ENCODE measurements at regions not wholly inside any gene's neighbourhood (a gene's known extent, or its start where the extent isn't known, plus 50 kb on each side); places are given as distances from the start of the nearest gene placed in this dataset.

- no peak overlapping the region for H3K4me3 ChIP-seq (ENCODE audit: low read length)
- no peaks in the 10 kb centered on the region for H3K9me2 ChIP-seq (replicated peaks; ENCODE audit: control insufficient read depth, low read length)
- no peaks in the 10 kb centered on the region for H3K79me2 ChIP-seq (ENCODE audit: control insufficient read depth, low read length)
- no peaks in the 10 kb centered on the region for H3F3A ChIP-seq (ENCODE audit: control insufficient read depth, insufficient read depth)
- H4K20me1 ChIP-seq (ENCODE audit: control insufficient read depth, insufficient read depth, low read depth, low read length) = no peaks in the 10 kb centered on the region
- no peaks in the 10 kb centered on the region for H3K4me1 ChIP-seq (ENCODE audit: control insufficient read depth, low read length)
- no peak overlapping the region for H3K4me2 ChIP-seq (ENCODE audit: low read length)
- no peaks in the 10 kb centered on the region for H3K9me3 ChIP-seq (ENCODE audit: control insufficient read depth, insufficient read depth, low read length)
- no peak overlapping the region for H3K27ac ChIP-seq (ENCODE audit: low read depth, low read length)
- no peak for TF ChIP-seq CTCF (IDR thresholded peaks at IDR 0.05; ENCODE audit: low read depth, low read length, poor library complexity, severe bottlenecking)
- TF ChIP-seq EZH2phosphoT487 (IDR thresholded peaks at IDR 0.05; ENCODE audit: borderline replicate concordance, low read length) = no peak
- H3K27me3 ChIP-seq (ENCODE audit: control insufficient read depth, low read length) = no peaks in the 10 kb centered on the region
- H3K36me3 ChIP-seq (ENCODE audit: control insufficient read depth, low read length) = no peaks in the 10 kb centered on the region
These were observed 1048.6 kb downstream of the PCDH17 start for GRCh38 chr13:58680115-58680514.

GRCh38 chr13:58682616-58683015, 1051.1 kb downstream of the PCDH17 start:
- Histone ChIP-seq H3K27me3 (ENCODE audit: control insufficient read depth, low read length) (no peaks in the 10 kb centered on the region), H3K27ac (ENCODE audit: low read depth, low read length) (no peak overlapping the region), H3K36me3 (ENCODE audit: control insufficient read depth, low read length) (no peaks in the 10 kb centered on the region), H4K20me1 (ENCODE audit: control insufficient read depth, insufficient read depth, low read depth, low read length) (no peaks in the 10 kb centered on the region), H3F3A (ENCODE audit: control insufficient read depth, insufficient read depth) (no peaks in the 10 kb centered on the region), H3K4me2 (ENCODE audit: low read length) (no peak overlapping the region), H3K4me3 (ENCODE audit: low read length) (no peak overlapping the region), H3K79me2 (ENCODE audit: control insufficient read depth, low read length) (no peaks in the 10 kb centered on the region), H3K9me3 (ENCODE audit: control insufficient read depth, insufficient read depth, low read length) (no peaks in the 10 kb centered on the region), H3K4me1 (ENCODE audit: control insufficient read depth, low read length) (no peaks in the 10 kb centered on the region), H3K9me2 (replicated peaks; ENCODE audit: control insufficient read depth, low read length) (no peaks in the 10 kb centered on the region)
- TF ChIP-seq EZH2phosphoT487 (IDR thresholded peaks at IDR 0.05; ENCODE audit: borderline replicate concordance, low read length) (no peak), CTCF (IDR thresholded peaks at IDR 0.05; ENCODE audit: low read depth, low read length, poor library complexity, severe bottlenecking) (no peak)

DNA sequence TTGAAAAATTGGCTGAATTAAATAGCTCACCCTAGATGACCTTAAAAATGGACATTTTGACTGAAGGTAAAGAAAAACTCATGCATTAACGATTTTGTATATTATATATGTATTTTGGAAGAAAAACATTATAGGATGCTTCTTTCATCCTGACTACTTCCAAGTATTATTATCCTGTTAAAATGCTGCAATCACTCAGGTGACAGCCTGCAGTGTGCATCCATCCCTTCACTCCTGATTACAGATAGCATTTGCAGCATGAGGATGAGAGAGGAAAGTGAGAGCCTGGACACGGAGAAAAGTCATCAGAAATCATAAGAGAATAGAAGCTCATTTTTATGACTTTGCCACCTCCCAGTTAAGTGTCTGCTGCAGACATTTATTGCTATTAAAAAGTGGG, 1055.6 kb downstream of the PCDH17 start:
- no peaks in the 10 kb centered on the region for H3K27me3 ChIP-seq (ENCODE audit: control insufficient read depth, low read length)
- H3K4me1 ChIP-seq (ENCODE audit: control insufficient read depth, low read length) = no peaks in the 10 kb centered on the region
- H3K4me2 ChIP-seq (ENCODE audit: low read length) = no peak overlapping the region
- no peaks in the 10 kb centered on the region for H4K20me1 ChIP-seq (ENCODE audit: control insufficient read depth, insufficient read depth, low read depth, low read length)
- H3K27ac ChIP-seq (ENCODE audit: low read depth, low read length) = no peak overlapping the region
- H3K9me3 ChIP-seq (ENCODE audit: control insufficient read depth, insufficient read depth, low read length) = no peaks in the 10 kb centered on the region; the same call in 1 of the 2 replicates
- no peaks in the 10 kb centered on the region for H3F3A ChIP-seq (ENCODE audit: control insufficient read depth, insufficient read depth)
- TF ChIP-seq EZH2phosphoT487 (IDR thresholded peaks at IDR 0.05; ENCODE audit: borderline replicate concordance, low read length) = no peak
- no peak for TF ChIP-seq CTCF (IDR thresholded peaks at IDR 0.05; ENCODE audit: low read depth, low read length, poor library complexity, severe bottlenecking)
- H3K79me2 ChIP-seq (ENCODE audit: control insufficient read depth, low read length) = no peaks in the 10 kb centered on the region
- no peak overlapping the region for H3K4me3 ChIP-seq (ENCODE audit: low read length)
- H3K9me2 ChIP-seq (replicated peaks; ENCODE audit: control insufficient read depth, low read length) = no peaks in the 10 kb centered on the region
- no peaks in the 10 kb centered on the region for H3K36me3 ChIP-seq (ENCODE audit: control insufficient read depth, low read length)

DNA sequence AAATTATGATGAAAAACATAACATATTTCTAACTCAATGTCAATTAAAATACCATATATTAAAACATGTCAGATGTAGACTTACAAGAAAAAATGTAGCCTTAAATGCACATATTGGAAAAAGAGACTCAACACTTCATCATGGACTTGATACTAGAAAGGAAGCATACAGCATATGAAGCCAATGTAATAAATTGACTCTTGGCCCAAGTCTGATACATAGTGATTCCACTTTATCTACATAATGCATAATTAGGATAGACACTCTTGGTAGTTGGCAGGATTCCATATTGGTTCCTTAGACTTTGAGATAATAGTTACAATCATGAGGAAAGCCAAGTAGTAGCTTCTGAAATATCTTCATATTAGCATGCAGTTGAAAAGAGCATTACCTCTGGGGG, 1067.0 kb downstream of the PCDH17 start:
- H3K4me3 ChIP-seq (ENCODE audit: low read length) = no peak overlapping the region
- no peaks in the 10 kb centered on the region for H3K27me3 ChIP-seq (ENCODE audit: control insufficient read depth, low read length)
- H4K20me1 ChIP-seq (ENCODE audit: control insufficient read depth, insufficient read depth, low read depth, low read length) = no peaks in the 10 kb centered on the region
- no peaks in the 10 kb centered on the region for H3K36me3 ChIP-seq (ENCODE audit: control insufficient read depth, low read length)
- no peaks in the 10 kb centered on the region for H3K4me1 ChIP-seq (ENCODE audit: control insufficient read depth, low read length)
- H3K79me2 ChIP-seq (ENCODE audit: control insufficient read depth, low read length) = no peaks in the 10 kb centered on the region
- H3K9me2 ChIP-seq (replicated peaks; ENCODE audit: control insufficient read depth, low read length) = no peaks in the 10 kb centered on the region
- H3K4me2 ChIP-seq (ENCODE audit: low read length) = no peak overlapping the region
- H3F3A ChIP-seq (ENCODE audit: control insufficient read depth, insufficient read depth) = no peaks in the 10 kb centered on the region
- no peaks in the 10 kb centered on the region for H3K9me3 ChIP-seq (ENCODE audit: control insufficient read depth, insufficient read depth, low read length)
- H3K27ac ChIP-seq (ENCODE audit: low read depth, low read length) = no peak overlapping the region
- no peak for TF ChIP-seq EZH2phosphoT487 (IDR thresholded peaks at IDR 0.05; ENCODE audit: borderline replicate concordance, low read length)
- TF ChIP-seq CTCF (IDR thresholded peaks at IDR 0.05; ENCODE audit: low read depth, low read length, poor library complexity, severe bottlenecking) = no peak

Measured in DOHH2 (cell line).